ENCODE measurements at regions not wholly inside any gene's neighbourhood (a gene's known extent, or its start where the extent isn't known, plus 50 kb on each side); places are given as distances from the start of the nearest gene placed in this dataset.
A peak's percentile ranks its signal among the peaks of the same experiment; 100 is the strongest.
"Not testable (repeated sequence)": the region's sequence is repeated elsewhere in the genome, so short reads cannot be mapped to it uniquely, and the experiment has no call there.

DNA sequence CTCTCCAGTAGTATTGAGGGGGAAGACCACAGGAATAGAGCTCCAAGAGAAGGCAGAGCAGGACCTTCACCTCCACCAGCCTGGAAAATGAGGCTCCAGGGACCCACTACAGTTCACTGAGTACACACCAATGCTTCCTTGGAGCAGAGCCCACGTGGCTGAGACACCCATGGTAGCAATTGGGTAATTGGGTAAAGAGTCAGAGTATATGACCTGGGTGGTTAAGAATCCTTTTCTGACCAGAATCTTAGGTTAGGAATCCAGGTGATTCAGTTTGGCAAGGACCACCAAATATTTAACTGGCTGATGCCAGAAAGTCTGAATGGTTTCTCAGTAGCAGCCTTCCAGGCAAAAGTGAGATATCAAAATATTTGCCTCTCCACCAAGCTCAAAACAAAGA, 107.7 kb downstream of the MDH1 start:
- Histone ChIP-seq H3K27me3 (ENCODE audit: control insufficient read depth, insufficient read depth, low read length) (no peaks in the 10 kb centered on the region), H3K4me3 (ENCODE audit: low read length) (no peak overlapping the region), H3K4me1 (ENCODE audit: control insufficient read depth, insufficient read depth, low read length) (no peaks in the 10 kb centered on the region), H3K36me3 (ENCODE audit: control insufficient read depth, insufficient read depth, low read length) (no peaks in the 10 kb centered on the region), H3K27ac (ENCODE audit: low read length) (no peak overlapping the region), H3K9me3 (ENCODE audit: control insufficient read depth, low read depth, low read length) (no peaks in the 10 kb centered on the region)
- DNase-seq: no peak
- WGBS (ENCODE audit: insufficient coverage, low lambda C conversion rate): no CpG with 5 or more reads among the region's 1 CpG

DNA sequence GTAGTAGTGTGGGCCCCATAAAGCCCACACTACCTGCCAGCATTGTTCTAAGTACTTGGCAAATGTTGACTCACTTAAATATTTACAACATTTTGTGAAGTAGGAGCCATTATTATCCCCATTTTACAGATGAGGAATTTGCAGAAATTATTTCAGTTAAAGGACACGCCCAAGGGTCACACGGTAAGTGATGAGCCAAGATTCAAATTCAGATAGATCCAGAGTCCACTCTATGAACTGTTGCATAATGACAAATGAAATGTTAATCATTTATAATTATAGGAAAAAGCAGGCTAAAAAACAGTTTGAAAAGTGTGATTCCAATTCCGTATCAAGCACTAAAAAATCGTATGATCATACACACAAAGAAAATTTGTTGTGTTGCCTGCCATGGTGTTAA, 108.4 kb downstream of the MDH1 start:
- DNase-seq: peak in 1 of 2 donors; percentile 33
- Histone ChIP-seq H3K36me3 (ENCODE audit: control insufficient read depth, insufficient read depth, low read length) (no peaks in the 10 kb centered on the region), H3K9me3 (ENCODE audit: control insufficient read depth, low read depth, low read length) (no peaks in the 10 kb centered on the region), H3K27me3 (ENCODE audit: control insufficient read depth, insufficient read depth, low read length) (no peaks in the 10 kb centered on the region), H3K27ac (ENCODE audit: low read length) (no peak overlapping the region), H3K4me1 (ENCODE audit: control insufficient read depth, insufficient read depth, low read length) (no peaks in the 10 kb centered on the region), H3K4me3 (ENCODE audit: low read length) (no peak overlapping the region)
- WGBS (ENCODE audit: insufficient coverage, low lambda C conversion rate): 69% methylated on average over 4 of the region's 4 CpGs

DNA sequence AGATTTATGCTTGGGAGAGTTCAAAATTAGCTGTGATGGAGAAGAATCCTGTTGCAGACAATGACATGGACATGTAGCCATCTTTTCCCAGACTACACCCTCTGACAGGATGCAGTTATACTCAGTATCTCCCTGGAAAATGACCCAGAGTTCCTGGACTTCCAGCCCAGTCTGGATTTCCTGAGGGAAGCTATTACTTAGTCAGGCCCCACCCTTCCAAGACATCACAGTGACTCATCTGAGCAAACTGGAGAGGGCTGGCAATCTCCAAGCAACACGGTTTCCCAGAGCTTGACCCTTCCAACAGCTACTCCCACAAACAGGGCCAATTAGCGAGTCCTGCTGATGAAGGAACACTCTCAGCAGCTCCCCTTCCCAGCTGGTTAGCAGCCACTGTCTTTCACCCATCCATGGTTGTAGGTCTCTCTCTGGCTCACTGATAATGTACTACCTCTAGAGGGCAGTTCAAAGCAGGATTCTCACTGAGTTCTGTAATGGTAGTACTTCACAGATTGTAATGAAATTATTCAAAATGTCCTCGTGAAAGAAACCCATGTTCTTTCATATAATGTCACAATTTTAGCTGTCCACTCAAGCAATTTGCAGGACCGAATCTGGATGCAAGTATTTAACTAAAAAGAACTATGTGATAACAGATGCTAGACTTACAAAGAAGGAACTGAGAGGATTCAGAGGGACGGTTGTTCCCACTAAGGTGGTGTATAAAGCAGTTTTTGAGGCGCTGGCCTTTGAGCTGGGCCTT, 110.2 kb downstream of the MDH1 start:
- no peaks in the 10 kb centered on the region for H3K9me3 ChIP-seq (ENCODE audit: control insufficient read depth, low read depth, low read length)
- no peaks in the 10 kb centered on the region for H3K4me1 ChIP-seq (ENCODE audit: control insufficient read depth, insufficient read depth, low read length)
- H3K27me3 ChIP-seq (ENCODE audit: control insufficient read depth, insufficient read depth, low read length): no peaks in the 10 kb centered on the region
- WGBS (ENCODE audit: insufficient coverage, low lambda C conversion rate): 60% methylated on average over 1 of the region's 6 CpGs
- H3K27ac ChIP-seq (ENCODE audit: low read length): peak overlapping the region; percentile 34
- H3K36me3 ChIP-seq (ENCODE audit: control insufficient read depth, insufficient read depth, low read length): no peaks in the 10 kb centered on the region
- no peak overlapping the region for H3K4me3 ChIP-seq (ENCODE audit: low read length)
- peak; percentile 55 to 73 for DNase-seq

DNA sequence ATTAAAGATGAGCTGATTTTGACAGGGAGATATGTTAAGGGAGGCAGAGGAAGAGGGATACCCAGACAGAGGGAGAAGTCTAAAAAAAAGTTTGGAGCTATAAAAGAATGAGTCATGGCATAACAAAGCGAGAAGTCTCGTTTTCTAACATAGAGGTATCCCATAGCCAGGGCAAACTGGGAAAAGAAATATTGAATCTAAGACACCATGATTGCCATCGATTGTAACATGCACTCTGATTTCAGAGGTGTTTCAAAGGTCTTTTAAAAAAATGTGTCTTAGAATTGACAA, 110.7 kb downstream of the MDH1 start:
- H3K27me3 ChIP-seq (ENCODE audit: control insufficient read depth, insufficient read depth, low read length): no peaks in the 10 kb centered on the region
- no peaks in the 10 kb centered on the region for H3K36me3 ChIP-seq (ENCODE audit: control insufficient read depth, insufficient read depth, low read length)
- no peaks in the 10 kb centered on the region for H3K9me3 ChIP-seq (ENCODE audit: control insufficient read depth, low read depth, low read length)
- WGBS (ENCODE audit: insufficient coverage, low lambda C conversion rate): 83% methylated on average over 2 of the region's 3 CpGs
- no peak for DNase-seq
- no peak overlapping the region for H3K4me3 ChIP-seq (ENCODE audit: low read length)
- H3K4me1 ChIP-seq (ENCODE audit: control insufficient read depth, insufficient read depth, low read length): no peaks in the 10 kb centered on the region
- no peak overlapping the region for H3K27ac ChIP-seq (ENCODE audit: low read length)

DNA sequence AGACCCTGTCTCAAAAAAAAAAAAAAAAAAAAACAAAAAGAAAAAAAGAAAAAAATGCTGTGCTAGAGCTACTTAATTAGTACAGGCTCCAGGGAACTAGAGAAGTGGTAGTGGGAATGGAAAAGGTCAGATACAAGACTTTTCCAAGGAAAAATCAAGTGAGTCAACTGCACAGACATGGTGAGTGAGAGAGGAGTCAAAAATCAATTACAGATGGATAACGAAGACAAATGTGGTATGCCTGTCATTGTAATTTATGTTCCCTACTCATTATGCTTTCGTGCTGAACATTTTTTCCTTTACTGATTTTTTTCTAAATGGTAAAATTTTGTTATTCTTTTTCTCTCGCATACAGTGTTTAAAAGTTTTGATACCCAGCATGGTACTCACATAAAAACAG, 111.5 kb downstream of the MDH1 start:
- Histone ChIP-seq H3K4me3 (ENCODE audit: low read length) (no peak overlapping the region), H3K27ac (ENCODE audit: low read length) (no peak overlapping the region), H3K9me3 (ENCODE audit: control insufficient read depth, low read depth, low read length) (no peaks in the 10 kb centered on the region), H3K36me3 (ENCODE audit: control insufficient read depth, insufficient read depth, low read length) (no peaks in the 10 kb centered on the region), H3K27me3 (ENCODE audit: control insufficient read depth, insufficient read depth, low read length) (no peaks in the 10 kb centered on the region), H3K4me1 (ENCODE audit: control insufficient read depth, insufficient read depth, low read length) (no peaks in the 10 kb centered on the region)
- WGBS (ENCODE audit: insufficient coverage, low lambda C conversion rate): 92% methylated on average over 2 of the region's 3 CpGs
- DNase-seq: no peak

DNA sequence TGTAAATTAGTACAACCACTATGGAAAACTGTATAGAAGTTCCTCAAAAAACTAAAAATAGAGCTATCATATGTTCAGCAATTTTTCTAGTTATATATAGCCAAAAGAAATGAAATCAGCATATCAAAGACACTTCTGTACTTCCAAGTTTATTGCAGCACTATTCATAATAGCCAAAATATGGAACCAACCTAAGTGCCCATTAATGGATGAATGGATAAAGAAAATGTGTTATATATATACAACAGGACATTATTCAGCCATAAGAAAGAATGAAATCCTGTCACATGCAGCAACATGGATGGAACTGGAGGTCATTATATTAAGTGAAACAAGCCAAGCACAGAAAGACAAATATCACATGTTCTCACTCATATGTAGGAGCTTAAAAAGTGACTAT, 112.6 kb downstream of the MDH1 start:
- Histone ChIP-seq H3K9me3 (ENCODE audit: control insufficient read depth, low read depth, low read length) (no peaks in the 10 kb centered on the region), H3K4me3 (ENCODE audit: low read length) (no peak overlapping the region), H3K27me3 (ENCODE audit: control insufficient read depth, insufficient read depth, low read length) (no peaks in the 10 kb centered on the region), H3K36me3 (ENCODE audit: control insufficient read depth, insufficient read depth, low read length) (no peaks in the 10 kb centered on the region), H3K27ac (ENCODE audit: low read length) (no peak overlapping the region), H3K4me1 (ENCODE audit: control insufficient read depth, insufficient read depth, low read length) (no peaks in the 10 kb centered on the region)
- DNase-seq: no peak

DNA sequence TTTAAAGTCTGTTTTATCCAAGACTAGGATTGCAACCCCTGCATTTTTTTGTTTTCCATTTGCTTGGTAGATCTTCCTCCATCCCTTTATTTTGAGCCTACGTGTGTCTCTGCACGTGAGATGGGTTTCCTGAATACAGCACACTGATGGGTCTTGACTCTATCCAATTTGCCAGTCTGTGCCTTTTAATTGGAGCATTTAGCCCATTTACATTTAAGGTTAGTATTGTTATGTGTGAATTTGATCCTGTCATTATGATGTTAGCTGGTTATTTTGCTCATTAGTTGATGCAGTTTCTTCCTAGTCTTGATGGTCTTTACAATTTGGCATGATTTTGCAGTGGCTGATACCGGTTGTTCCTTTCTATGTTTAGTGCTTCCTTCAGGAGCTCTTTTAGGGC, 117.3 kb downstream of the MDH1 start:
- DNase-seq: not testable (repeated sequence)
- no CpG with 5 or more reads among the region's 3 CpGs for WGBS (ENCODE audit: insufficient coverage, low lambda C conversion rate)

DNA sequence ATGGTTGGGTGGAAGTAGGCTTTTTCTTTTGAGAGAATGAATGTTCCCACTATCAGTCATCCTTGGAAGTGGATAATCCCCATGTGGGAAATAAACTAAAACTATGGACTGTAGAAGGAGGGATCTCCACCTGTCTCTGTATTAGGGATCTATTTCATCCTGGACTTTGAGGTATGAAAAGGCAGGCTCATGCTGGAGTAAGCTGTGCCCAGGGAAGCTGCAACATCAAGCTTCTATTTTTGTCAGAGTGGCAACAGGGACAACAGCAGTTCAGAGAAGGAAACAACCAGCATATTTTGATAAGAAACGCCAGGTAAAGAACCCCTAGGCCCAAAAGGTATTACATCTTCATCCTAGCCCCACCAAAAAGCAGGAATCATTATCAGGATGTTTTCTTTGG, 122.0 kb downstream of the MDH1 start:
- Histone ChIP-seq H3K9me3 (ENCODE audit: control insufficient read depth, low read depth, low read length) (no peaks in the 10 kb centered on the region), H3K4me1 (ENCODE audit: control insufficient read depth, insufficient read depth, low read length) (no peaks in the 10 kb centered on the region)
- DNase-seq: no peak

More for the DNA sequence above, 117.3 kb downstream of the MDH1 start:
- H3K36me3 ChIP-seq (ENCODE audit: control insufficient read depth, insufficient read depth, low read length); H3K27ac ChIP-seq (ENCODE audit: low read length); H3K4me3 ChIP-seq (ENCODE audit: low read length); H3K4me1 ChIP-seq (ENCODE audit: control insufficient read depth, insufficient read depth, low read length); H3K27me3 ChIP-seq (ENCODE audit: control insufficient read depth, insufficient read depth, low read length); H3K9me3 ChIP-seq (ENCODE audit: control insufficient read depth, low read depth, low read length): not testable (repeated sequence)

DNA sequence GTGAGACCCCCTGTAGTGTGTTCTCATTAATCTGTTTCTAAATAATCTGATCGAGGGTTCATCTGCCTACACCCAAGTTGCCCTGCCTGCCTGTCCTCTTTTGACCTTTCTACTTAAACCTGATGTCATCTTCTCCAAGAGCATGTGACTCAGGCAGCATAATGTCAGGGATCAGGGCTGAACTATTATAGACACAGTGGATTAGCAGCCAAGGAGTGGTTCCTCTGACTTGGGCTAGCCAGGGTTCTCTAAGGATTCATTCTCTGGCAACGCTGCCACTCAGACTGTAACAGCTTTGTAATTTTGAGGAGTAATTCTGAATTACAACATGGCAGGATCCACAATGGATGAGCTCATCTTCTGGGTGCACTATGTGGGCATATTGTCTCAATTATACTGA, 124.0 kb downstream of the MDH1 start:
- WGBS (ENCODE audit: insufficient coverage, low lambda C conversion rate): 80% methylated on average over 1 of the region's 2 CpGs

More for the DNA sequence above, 122.0 kb downstream of the MDH1 start:
- no peaks in the 10 kb centered on the region for H3K27me3 ChIP-seq (ENCODE audit: control insufficient read depth, insufficient read depth, low read length)
- WGBS (ENCODE audit: insufficient coverage, low lambda C conversion rate): no CpG with 5 or more reads among the region's 1 CpG
- no peak overlapping the region for H3K4me3 ChIP-seq (ENCODE audit: low read length)
- H3K36me3 ChIP-seq (ENCODE audit: control insufficient read depth, insufficient read depth, low read length): no peaks in the 10 kb centered on the region
- H3K27ac ChIP-seq (ENCODE audit: low read length): no peak overlapping the region

DNA sequence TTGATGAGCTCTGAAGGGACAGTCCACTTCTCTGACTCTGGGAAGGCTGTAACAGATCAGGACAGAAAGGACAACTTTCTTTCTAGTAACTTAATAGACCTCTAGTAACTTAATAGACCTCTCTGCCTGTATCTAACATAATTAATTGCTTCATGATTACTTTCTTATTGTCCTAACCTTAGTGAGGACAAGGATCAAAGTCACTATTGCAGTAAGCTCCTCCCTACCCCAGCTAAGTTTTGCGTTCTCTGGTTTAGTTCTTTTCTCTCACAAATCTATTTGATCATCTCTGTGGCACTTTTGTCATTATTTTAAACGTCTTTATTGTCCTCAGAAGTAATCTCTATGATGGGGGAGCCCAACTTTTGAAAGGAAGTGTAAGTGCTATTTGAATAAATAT, 125.5 kb upstream of the UGP2 start:
- H3K4me1 ChIP-seq (ENCODE audit: control insufficient read depth, insufficient read depth, low read length): no peaks in the 10 kb centered on the region
- no peaks in the 10 kb centered on the region for H3K9me3 ChIP-seq (ENCODE audit: control insufficient read depth, low read depth, low read length)
- WGBS (ENCODE audit: insufficient coverage, low lambda C conversion rate): 66% methylated on average over 2 of the region's 2 CpGs
- no peaks in the 10 kb centered on the region for H3K27me3 ChIP-seq (ENCODE audit: control insufficient read depth, insufficient read depth, low read length)
- H3K27ac ChIP-seq (ENCODE audit: low read length): no peak overlapping the region
- H3K4me3 ChIP-seq (ENCODE audit: low read length): no peak overlapping the region
- no peaks in the 10 kb centered on the region for H3K36me3 ChIP-seq (ENCODE audit: control insufficient read depth, insufficient read depth, low read length)
- DNase-seq: no peak

More for the DNA sequence above, 124.0 kb downstream of the MDH1 start:
- Histone ChIP-seq H3K9me3 (ENCODE audit: control insufficient read depth, low read depth, low read length) (no peaks in the 10 kb centered on the region), H3K27ac (ENCODE audit: low read length) (no peak overlapping the region), H3K27me3 (ENCODE audit: control insufficient read depth, insufficient read depth, low read length) (no peaks in the 10 kb centered on the region), H3K36me3 (ENCODE audit: control insufficient read depth, insufficient read depth, low read length) (no peaks in the 10 kb centered on the region), H3K4me1 (ENCODE audit: control insufficient read depth, insufficient read depth, low read length) (no peaks in the 10 kb centered on the region), H3K4me3 (ENCODE audit: low read length) (no peak overlapping the region)
- DNase-seq: no peak

DNA sequence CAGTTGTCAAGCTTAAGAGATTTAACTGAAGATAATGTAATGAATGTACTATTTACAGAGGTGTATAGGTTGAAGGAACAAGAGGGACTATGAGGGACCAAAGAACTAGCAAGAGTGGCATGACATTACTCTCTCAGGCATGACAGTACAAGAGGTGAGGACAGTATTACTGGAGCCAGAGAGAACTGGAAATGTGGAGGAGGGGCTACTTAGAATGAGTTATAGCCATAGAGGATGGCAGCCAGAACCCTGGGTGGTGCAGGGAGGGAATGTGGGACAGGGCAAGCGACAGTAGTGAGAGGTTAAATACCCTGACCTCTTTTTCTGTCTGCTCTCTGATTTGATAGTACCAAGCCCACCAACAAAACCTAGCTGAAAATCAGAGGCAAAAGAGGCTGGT, 122.6 kb upstream of the UGP2 start:
- H3K27ac ChIP-seq (ENCODE audit: low read length): no peak overlapping the region
- no peak overlapping the region for H3K4me3 ChIP-seq (ENCODE audit: low read length)
- H3K4me1 ChIP-seq (ENCODE audit: control insufficient read depth, insufficient read depth, low read length): no peaks in the 10 kb centered on the region
- DNase-seq: no peak
- no peaks in the 10 kb centered on the region for H3K36me3 ChIP-seq (ENCODE audit: control insufficient read depth, insufficient read depth, low read length)
- H3K27me3 ChIP-seq (ENCODE audit: control insufficient read depth, insufficient read depth, low read length): no peaks in the 10 kb centered on the region
- no peaks in the 10 kb centered on the region for H3K9me3 ChIP-seq (ENCODE audit: control insufficient read depth, low read depth, low read length)
- no CpG with 5 or more reads among the region's 1 CpG for WGBS (ENCODE audit: insufficient coverage, low lambda C conversion rate)
